Muscle of leg (tissue), 3 donors: ENCODE measurements at regions not wholly inside any gene's neighbourhood (a gene's known extent, or its start where the extent isn't known, plus 50 kb on each side); places are given as distances from the start of the nearest gene placed in this dataset.

Experiments
- DNase-seq: peaks from one replicate; pipeline ENCODE4 v3.0.0; 2013
- H3K27ac ChIP-seq: one replicate; pipeline ENCODE4 v1.5.1; 2013; ENCODE audit warnings: mild to moderate bottlenecking, low read length, control low read depth
- H3K27me3 ChIP-seq: one replicate; pipeline ENCODE4 v1.6.1; 2013; ENCODE audit warnings: low read length; ENCODE audit not compliant: control insufficient read depth, insufficient read depth
- H3K36me3 ChIP-seq: one replicate; pipeline ENCODE4 v1.6.1; 2013; ENCODE audit warnings: low read length; ENCODE audit not compliant: control insufficient read depth, insufficient read depth
- H3K4me1 ChIP-seq: one replicate; pipeline ENCODE4 v1.6.1; 2013; ENCODE audit warnings: low read length; ENCODE audit not compliant: control insufficient read depth, insufficient read depth
- H3K4me3 ChIP-seq: one replicate; pipeline ENCODE4 v1.5.1; 2013; ENCODE audit warnings: low read length, control low read depth
- H3K9me3 ChIP-seq: replicated peaks from 2 replicates; pipeline ENCODE4 v1.6.1; 2013; ENCODE audit warnings: low read depth, low read length; ENCODE audit not compliant: control insufficient read depth
- WGBS: methylation state at CpG from one replicate; pipeline ENCODE4 v1.1.5; 2013; ENCODE audit warnings: missing lambda C conversion rate; ENCODE audit not compliant: insufficient coverage; 5-methylcytosine and 5-hydroxymethylcytosine counted together

GRCh38 chr17:33977729-33978514 is 277.2 kb upstream of the CCL2 start:
- DNase-seq, result peak; percentile 47
- Histone ChIP-seq H3K36me3 (no peaks in the 10 kb centered on the region), H3K4me1 (peaks cover 35% of the 10 kb centered on the region), H3K27me3 (peaks cover 9% of the 10 kb centered on the region), H3K9me3 (no peaks in the 10 kb centered on the region), H3K4me3 (no peak overlapping the region), H3K27ac (no peak overlapping the region)
- WGBS, result 69% methylated on average over 7 of the region's 10 CpGs

GRCh38 chr17:33978889-33979288 is 276.2 kb upstream of the CCL2 start:
- peaks cover 35% of the 10 kb centered on the region for H3K4me1 ChIP-seq
- no peak overlapping the region for H3K27ac ChIP-seq
- H3K36me3 ChIP-seq, result no peaks in the 10 kb centered on the region
- WGBS, result 57% methylated on average over 1 of the region's 5 CpGs
- no peak overlapping the region for H3K4me3 ChIP-seq
- H3K27me3 ChIP-seq, result peaks cover 8% of the 10 kb centered on the region
- peak; percentile 22 for DNase-seq
- H3K9me3 ChIP-seq, result no peaks in the 10 kb centered on the region

DNA sequence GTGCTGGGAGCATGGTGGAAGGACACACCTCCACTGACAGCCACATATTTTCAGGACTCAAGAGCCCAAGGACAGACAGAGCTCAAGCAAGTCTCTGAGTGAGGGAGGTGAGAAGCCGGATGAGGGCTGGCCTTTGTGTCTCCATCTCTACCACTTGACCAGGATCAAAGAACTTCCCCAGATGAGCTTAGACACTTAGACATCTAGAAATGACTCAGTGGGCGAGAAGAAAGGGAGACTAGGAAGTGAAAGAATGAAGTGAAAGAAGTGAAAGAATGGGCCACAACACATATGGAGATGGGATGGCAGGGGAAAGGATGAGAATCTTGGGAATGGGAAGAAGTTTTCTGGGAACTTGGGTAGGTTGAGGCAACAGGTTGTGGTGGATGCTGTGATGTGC is 274.9 kb upstream of the CCL2 start:
- peaks cover 35% of the 10 kb centered on the region for H3K4me1 ChIP-seq
- no peak for DNase-seq
- H3K27ac ChIP-seq, result no peak overlapping the region
- H3K27me3 ChIP-seq, result peaks cover under 1% of the 10 kb centered on the region
- WGBS, result 75% methylated on average over 1 of the region's 2 CpGs
- H3K9me3 ChIP-seq, result no peaks in the 10 kb centered on the region
- H3K36me3 ChIP-seq, result no peaks in the 10 kb centered on the region
- H3K4me3 ChIP-seq, result no peak overlapping the region

DNA sequence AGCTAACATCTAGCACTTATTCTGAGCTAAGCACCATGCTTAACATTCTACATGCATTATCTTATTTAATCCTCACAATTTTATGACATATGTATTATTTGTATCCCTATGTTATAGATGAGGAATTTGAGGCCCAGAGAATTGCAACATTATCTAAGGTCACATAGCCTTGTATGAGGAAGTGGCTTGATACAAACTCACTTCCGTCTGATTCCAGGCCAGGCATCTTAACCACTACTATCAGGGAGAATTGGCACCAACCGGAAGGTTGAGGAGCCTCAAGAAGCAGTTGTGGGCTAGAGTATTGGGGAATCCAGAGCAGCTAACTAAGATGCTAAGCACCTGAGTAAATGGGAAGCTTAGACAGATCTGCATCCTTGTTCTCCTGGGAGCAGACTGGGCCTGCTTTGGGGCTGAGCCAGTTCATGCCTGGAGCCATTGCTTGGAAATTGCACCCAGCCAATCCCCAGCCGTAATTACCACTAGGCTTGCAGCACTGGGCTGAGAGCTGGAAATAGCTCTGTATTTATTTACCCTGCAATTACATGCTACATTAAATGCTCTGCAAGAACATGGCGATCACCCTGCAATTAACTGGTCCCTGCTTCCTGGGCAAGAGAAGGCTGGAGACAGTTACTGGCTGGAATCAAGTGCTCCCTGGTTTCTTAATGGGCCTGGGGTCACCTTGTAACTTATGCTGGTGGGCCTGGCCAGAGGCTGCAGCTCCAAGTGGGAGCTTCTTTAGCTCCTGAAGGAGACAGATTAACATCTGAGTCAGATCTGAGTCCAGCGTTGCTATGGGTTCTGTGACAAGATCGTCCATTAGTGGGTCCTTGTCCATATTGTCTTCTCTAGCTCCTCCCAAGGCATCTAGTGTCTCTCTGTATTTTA is 273.1 kb upstream of the CCL2 start:
- Histone ChIP-seq H3K27ac (no peak overlapping the region), H3K36me3 (no peaks in the 10 kb centered on the region), H3K4me3 (no peak overlapping the region), H3K9me3 (no peaks in the 10 kb centered on the region), H3K4me1 (peaks cover 27% of the 10 kb centered on the region), H3K27me3 (no peaks in the 10 kb centered on the region)
- DNase-seq, result no peak
- 60% methylated on average over 4 of the region's 6 CpGs for WGBS

- Histone ChIP-seq H3K27ac (no peak overlapping the region), H3K4me1 (peaks cover 18% of the 10 kb centered on the region), H3K4me3 (no peak overlapping the region), H3K36me3 (no peaks in the 10 kb centered on the region), H3K27me3 (no peaks in the 10 kb centered on the region), H3K9me3 (no peaks in the 10 kb centered on the region)
- DNase-seq, result no peak
Measured at GRCh38 chr17:33982909-33983308, 272.2 kb upstream of the CCL2 start.

DNA sequence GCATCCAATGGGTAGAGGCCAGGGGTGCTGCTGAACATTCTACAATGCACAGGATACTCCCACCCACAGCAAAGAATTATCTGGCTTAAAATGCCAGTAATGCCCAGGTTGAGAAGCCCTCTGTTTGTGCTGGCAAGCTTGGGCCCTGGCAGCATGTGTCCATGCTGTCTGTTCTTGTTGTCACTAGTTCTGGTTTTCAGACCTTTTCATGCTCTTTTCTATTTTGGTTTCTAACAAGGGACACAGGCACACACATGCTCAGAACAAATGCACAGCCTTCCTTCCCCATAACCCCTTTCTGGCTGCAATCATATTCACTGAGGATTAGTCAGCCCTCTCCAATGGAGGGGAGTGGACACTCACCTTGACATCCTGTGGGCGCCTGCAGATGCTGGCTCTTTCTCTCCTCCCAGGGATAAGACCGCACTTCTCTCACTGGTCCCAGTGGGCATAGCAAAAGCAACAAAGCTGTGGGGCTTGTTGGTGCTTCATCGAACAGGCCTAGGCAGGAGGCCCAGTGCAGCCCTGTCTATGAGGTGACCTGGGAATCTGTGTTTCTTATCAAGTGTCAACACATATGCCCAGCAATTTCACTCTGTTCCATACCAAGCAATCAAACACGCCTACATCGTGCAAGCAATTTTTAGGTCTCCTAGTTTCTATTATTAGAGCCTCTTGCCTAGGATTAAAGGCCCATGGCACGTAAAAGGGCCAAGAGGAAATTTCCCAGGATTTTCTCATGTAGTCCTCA is 271.1 kb upstream of the CCL2 start:
- no peaks in the 10 kb centered on the region for H3K36me3 ChIP-seq
- DNase-seq, result no peak
- no peak overlapping the region for H3K27ac ChIP-seq
- no peak overlapping the region for H3K4me3 ChIP-seq
- 67% methylated on average over 3 of the region's 6 CpGs for WGBS
- H3K9me3 ChIP-seq, result no peaks in the 10 kb centered on the region
- H3K4me1 ChIP-seq, result peaks cover 8% of the 10 kb centered on the region
- H3K27me3 ChIP-seq, result no peaks in the 10 kb centered on the region

- no peaks in the 10 kb centered on the region for H3K36me3 ChIP-seq
- H3K27ac ChIP-seq, result no peak overlapping the region
- H3K4me3 ChIP-seq, result no peak overlapping the region
- WGBS, result no CpG with 5 or more reads among the region's 1 CpG
- no peak for DNase-seq
- peaks cover 6% of the 10 kb centered on the region for H3K4me1 ChIP-seq
- H3K9me3 ChIP-seq, result no peaks in the 10 kb centered on the region
- H3K27me3 ChIP-seq, result no peaks in the 10 kb centered on the region
Measured at GRCh38 chr17:33986088-33986487, 269.0 kb upstream of the CCL2 start.

- H3K36me3 ChIP-seq, result no peaks in the 10 kb centered on the region
- no peaks in the 10 kb centered on the region for H3K9me3 ChIP-seq
- no peak overlapping the region for H3K4me3 ChIP-seq
- no peak for DNase-seq
- H3K4me1 ChIP-seq, result peaks cover 6% of the 10 kb centered on the region
- WGBS, result no CpG with 5 or more reads among the region's 2 CpGs
- H3K27me3 ChIP-seq, result no peaks in the 10 kb centered on the region
- H3K27ac ChIP-seq, result no peak overlapping the region
Measured at GRCh38 chr17:33986566-33986965, 268.5 kb upstream of the CCL2 start.

DNA sequence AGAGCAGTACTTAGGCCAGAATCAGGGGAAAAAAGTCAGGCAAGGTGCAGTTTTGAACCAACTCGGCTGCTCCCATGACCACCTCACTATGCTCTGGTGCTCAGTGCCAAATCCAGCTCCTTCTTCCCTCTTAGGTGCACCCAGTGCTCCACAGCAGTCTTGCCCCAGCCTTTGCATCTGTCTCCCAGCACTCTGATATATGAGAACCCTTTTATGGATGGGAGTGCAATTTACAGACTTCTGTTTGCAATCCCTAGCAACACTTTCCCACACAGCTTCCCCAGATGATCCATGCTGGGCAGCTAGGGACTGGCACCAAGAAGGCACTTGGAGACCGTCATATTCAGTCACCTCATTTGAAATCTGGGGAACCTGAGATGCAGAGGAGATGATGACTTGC is 267.9 kb upstream of the CCL2 start:
- H3K27ac ChIP-seq, result no peak overlapping the region
- WGBS, result 67% methylated on average over 1 of the region's 2 CpGs
- no peak for DNase-seq
- H3K9me3 ChIP-seq, result no peaks in the 10 kb centered on the region
- no peaks in the 10 kb centered on the region for H3K27me3 ChIP-seq
- peaks cover 2% of the 10 kb centered on the region for H3K4me1 ChIP-seq
- no peaks in the 10 kb centered on the region for H3K36me3 ChIP-seq
- no peak overlapping the region for H3K4me3 ChIP-seq
